Cerebellar nuclear complex (tissue), 1 donor: ENCODE measurements at regions not wholly inside any gene's neighbourhood (a gene's known extent, or its start where the extent isn't known, plus 50 kb on each side); places are given as distances from the start of the nearest gene placed in this dataset.

Source experiments
- DNase-seq, 2 experiments: peaks; one replicate each; lab custom pipeline; 2025; lab: John Stamatoyannopoulos, UW

- no peak for DNase-seq
These were observed 214.0 kb upstream of the CIBAR2 start for GRCh38 chr16:85326113-85326793.

- no peak for DNase-seq
These were observed 214.5 kb upstream of the CIBAR2 start for GRCh38 chr16:85326794-85327181.

DNA sequence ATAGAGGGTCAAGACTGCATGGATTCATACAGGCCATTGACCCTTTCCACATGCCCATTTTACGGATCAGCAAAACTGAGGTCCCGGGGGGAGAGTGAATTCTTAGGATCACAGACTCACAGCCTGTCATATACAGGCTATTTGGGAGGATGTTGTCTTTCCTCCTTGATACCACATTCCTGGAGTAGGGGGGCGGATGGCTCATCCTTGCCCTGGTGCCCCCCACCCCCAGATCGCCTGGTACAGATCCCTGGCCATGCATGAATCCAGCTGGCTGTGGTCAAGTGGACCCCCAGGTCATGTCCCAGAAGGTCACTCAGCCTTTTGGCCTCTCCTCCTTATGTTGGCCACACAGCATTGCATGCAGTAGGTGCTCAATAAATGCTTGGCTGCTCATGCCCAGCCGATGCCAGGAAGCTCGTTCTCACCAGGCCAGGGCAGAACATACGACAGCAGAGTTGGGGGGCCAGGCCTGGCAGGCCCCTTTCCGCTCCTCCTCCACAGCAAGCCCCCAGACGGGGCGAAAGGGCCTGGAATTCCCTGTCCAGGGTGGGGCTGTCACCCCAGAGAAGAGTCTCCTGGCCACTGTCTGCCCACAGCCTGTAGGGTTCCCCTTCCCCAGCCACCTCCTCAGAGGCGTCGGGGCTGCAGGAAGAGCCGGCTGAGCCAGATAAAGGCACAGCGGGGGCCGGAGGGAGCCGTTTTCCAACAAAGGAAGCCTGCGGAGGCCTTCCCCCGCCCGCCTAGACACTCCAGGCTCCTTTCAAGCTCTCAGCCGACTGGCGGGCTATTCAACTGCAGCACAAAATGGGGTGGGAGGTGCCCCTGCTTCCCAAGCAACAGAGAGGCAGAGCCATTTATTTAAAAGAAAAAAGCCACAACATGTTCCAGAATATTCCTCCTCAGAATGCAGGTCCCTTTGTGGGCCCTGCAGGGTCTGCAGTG, 215.7 kb upstream of the CIBAR2 start:
- DNase-seq: no peak

DNA sequence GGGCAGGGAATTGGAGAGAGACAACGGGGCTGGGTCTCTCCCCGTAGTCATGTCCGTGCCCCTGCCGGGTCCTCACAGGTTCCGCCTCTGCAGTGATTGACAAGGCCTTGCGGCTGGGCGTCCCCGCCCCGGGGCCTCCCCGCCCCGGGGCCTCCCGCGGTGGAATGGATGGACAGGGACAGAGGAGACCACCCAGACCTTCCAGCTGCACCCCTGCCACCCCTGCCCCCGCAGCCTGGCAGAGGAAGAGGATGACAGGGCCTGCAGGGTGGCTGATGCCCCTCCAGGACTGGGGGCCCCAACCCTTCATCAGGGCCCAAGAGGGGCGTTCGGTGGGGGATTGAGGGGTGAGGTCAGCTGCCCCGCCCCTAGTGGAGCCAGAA, 216.4 kb upstream of the CIBAR2 start:
- DNase-seq: no peak

DNA sequence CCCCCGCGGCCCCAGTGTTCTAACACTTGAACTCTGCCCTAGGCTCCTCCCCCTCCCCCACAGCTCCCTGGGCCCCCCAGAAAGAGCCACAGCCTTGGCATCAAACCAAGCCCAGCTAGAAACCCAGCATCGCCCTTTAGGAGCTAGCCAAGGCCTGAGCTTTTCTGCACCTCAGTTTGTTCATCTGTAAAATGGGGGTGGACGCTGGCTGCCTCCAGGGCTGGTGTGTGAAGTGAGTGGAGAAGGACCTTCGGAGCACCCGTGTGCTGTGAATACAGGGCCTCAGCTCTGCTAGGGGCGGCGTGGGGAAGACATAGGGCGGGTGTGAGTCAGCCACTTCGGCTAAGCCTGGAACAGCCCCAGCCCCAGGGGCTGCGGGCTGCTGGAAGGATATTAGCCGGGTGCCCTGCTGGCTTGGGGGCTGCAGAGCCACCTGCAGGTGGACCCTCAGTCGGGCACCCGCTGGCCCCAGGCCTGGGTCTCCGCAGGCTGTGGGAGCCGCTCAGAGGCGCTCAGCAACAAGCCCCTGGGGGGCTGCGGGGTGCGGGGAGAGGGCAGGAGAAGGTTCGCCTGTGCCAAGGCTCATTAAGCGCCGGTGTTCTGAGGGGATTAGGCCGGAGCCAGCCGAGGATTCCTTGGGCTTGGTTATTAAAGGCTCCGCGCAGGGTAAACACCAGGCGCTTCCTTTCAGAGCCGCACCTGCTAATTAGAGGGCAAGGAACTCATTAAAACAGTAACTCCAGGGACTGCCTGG, 217.0 kb upstream of the CIBAR2 start:
- no peak for DNase-seq

- no peak for DNase-seq
These were observed 217.9 kb upstream of the CIBAR2 start for GRCh38 chr16:85330006-85330693.

DNA sequence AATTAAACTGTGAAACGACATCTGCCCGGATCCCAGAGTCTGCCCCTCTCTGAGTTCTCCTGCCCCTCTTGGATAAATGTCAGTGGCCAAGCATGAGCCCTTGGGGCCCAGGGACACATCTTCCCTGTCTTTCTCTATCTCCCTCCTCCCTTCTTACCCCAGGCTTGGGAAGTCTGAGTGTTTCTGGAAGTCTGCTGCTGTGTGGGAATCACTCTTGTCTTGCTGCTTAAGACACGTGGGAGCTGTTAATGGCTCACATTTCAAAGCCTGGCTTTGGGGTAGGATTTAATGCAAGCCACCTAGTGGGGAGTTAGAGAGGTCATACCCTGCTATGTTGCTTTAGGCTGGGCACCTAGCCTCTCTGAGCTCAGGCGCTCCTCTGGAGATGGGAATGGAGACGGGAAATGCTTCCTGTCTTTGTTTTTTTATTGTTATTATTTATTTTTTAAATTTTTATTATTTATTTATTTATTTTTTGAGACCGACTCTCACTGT, 218.5 kb upstream of the CIBAR2 start:
- no peak for DNase-seq

- no peak for DNase-seq
These were observed 219.4 kb upstream of the CIBAR2 start for GRCh38 chr16:85331688-85332087.

DNA sequence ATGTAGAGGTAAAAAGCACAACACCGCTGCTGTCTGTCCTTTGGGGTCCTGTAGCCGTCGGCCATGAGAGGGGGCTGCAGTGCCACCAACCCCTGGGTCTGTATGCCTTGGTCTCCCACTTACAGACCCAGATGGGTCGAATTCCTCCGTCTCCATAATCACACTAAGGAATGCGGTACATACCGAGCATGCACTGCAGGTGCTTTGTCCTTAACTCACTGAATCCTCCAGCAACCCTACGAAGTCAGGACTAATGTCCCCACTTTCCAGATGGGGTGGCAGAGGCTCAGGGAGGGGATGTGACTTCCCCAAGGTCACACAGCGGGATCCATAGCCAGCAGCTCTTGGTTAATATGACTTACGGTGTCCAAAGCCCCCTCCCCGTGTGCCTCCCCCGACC, 219.9 kb upstream of the CIBAR2 start:
- DNase-seq: no peak

DNA sequence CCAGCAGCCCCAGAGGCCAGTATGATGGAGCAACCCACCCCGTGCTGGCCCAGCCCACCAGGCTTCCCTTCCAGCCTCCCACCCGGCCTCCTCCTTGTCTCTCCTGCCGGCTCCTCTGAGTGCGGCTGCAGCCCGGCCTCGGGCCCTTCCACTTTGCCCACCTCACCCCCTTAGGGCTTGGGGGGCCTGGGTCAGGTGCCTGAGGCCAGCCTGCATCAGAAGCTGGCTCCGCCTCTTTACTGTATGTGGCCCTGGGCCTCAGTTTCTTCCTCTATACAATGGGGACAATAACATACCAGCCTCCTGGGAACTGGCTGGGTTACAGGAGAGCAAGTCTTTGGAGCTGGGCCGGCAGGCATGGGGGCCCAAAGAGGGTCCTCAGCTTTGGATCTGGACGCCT, 221.1 kb upstream of the CIBAR2 start:
- DNase-seq: no peak

DNA sequence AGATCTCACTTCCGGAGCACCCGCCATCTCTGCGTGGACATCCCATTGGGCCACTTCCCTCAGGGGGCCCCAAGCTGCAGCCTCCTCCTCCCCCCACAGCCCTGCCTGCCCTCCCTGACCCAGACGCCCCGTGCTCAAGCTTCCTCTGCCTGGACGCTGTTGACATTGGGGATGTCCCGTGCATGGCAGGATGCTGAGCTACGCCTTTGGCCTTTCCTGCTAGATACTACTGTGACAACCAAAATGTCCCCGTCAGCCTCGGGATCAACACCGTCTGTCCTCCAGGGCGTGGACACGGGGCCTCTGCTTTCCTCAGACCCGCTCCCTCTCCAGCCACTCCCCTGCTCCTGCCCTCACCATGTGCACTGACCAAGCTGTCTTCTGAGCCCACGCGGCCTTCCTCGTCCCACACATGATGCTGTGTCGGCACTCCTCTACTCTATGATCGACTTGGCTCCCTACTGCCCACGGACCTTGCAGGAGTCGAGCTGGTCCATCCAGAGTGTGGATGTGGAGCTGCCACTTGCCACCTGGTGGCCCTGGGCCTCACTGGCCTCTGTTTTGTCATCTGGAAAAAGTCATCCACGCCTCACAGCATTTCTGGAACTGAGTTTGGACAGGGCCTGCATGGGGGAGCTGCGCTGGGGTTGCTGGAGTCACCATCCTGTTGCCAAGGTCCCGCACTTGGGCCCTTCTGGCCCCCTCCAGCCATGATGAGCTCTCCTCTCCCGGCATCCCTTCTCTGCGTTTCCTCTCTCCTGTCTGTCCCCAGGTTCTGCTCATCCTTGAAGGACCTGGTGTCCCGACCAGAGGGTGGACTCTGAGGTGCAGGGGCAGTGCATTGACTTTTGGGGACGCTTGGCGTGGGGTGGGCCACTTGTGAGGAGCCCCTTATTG, 221.7 kb upstream of the CIBAR2 start:
- DNase-seq: no peak

DNA sequence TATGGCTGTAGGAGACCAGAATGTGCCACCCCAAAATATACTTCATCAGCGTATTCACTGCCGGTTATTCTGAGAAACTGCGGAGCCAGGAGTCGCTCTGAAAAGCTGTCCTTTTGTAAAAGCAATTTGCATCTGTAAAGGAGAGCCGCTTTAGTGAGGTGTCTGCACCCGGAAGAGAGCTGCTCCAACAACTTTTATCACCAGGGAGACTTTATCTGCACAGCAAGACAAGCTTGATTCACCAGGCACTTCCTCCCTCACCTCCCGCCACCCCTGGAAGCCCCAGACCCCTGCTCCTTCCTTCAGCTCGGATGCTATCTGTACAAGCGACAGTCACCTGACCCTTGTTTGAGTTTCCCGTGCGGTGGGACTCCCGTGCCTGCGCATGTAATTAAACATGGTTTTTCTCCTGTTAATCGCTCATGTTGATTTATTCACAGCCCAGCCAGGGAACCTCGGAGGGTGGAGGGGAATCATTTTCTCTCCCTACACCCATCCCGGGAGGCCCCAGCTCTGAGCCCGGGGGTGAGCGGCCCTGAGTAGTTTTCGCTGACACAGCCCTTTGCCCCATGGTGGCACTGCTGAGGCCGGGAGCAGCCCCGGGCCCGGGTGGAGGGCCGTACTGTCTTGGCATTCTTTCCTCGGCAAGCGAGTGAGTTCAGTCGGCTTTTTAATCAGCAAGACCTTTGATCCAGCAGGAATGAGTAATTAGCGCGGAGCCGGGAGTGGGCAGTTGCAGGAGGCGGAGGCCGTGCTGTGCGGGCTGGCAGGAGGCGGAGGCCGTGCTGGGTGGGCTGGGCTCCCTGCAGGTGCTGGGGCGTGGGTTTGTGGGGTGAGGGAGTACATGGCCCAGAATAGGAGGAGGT, 222.7 kb upstream of the CIBAR2 start:
- DNase-seq: no peak

GRCh38 chr16:85335584-85336491, 223.6 kb upstream of the CIBAR2 start:
- DNase-seq: no peak

GRCh38 chr16:85337910-85338637, 225.8 kb upstream of the CIBAR2 start:
- DNase-seq: no peak

GRCh38 chr16:85338638-85338982, 226.3 kb upstream of the CIBAR2 start:
- no peak for DNase-seq

DNA sequence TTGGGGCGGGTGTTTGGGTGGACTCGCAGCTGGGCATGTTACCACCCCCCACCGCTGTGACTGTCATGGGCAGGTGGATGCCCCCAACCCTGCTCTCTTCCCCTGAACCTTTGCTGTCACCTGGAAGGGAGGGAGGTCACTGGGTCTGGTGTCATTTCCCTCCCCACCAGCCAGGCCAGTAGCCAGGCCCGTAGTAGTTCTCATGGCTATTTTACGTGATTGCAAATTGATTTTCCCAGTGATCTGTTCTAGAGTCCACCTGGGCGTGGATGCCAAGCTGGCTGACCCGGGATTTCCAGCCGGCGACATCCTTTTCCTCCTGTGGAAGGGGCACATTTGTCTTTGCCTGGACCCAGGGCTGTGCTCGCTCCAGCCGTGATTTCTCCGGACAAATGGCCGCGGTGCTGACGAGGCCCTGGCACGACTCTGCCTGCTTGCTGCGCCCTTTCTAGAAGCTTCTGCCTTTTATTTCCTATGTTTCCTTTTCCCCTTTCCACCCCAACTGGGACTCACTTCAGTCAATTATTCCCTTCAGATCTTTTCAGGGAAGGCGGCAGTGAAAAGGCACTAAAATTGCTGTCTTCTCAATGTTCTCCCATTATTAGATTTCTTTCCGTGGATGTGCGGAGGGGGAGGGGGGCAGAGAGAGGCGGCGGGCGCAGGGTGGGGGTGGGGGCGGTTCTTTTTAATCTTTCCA, 226.9 kb upstream of the CIBAR2 start:
- DNase-seq: no peak

- DNase-seq: no peak
These were observed 229.9 kb upstream of the CIBAR2 start for GRCh38 chr16:85341972-85342695.
